ENCODE measurements at regions not wholly inside any gene's neighbourhood (a gene's known extent, or its start where the extent isn't known, plus 50 kb on each side); places are given as distances from the start of the nearest gene placed in this dataset.

- H3K4me2 ChIP-seq (replicated peaks; ENCODE audit: extremely low read depth, low read length, poor library complexity, severe bottlenecking) = no peak overlapping the region
- no peaks in the 10 kb centered on the region for H3K27me3 ChIP-seq (ENCODE audit: control insufficient read depth in 2 of 2, insufficient read depth in 2 of 2, low read length in 2 of 2)
- H3K9me3 Mint-ChIP-seq = peaks cover 0 to 7% (median under 1%) of the 10 kb centered on the region in 7 donors
- H3K27ac ChIP-seq (ENCODE audit: low read depth in 1 of 2, low read length in 2 of 2) = no peak overlapping the region
- H2AFZ ChIP-seq (ENCODE audit: insufficient read depth, low read depth, low read length, poor library complexity, severe bottlenecking) = no peak overlapping the region
- H3K79me2 ChIP-seq (ENCODE audit: insufficient read depth, low read length) = no peaks in the 10 kb centered on the region
- DNase-seq = no peak
- no peaks in the 10 kb centered on the region for H3K9me3 ChIP-seq (replicated peaks in 1 of 2; ENCODE audit: control insufficient read depth in 1 of 2, insufficient read depth in 1 of 2, low read length in 2 of 2)
- no peak for TF ChIP-seq CTCF (IDR thresholded peaks at IDR 0.05)
- no peak overlapping the region for H3K4me3 Mint-ChIP-seq
- intact Hi-C loops (cut with micrococcal nuclease) = no loop called here
- H3K4me3 ChIP-seq (replicated peaks in 1 of 3; ENCODE audit: low read depth in 2 of 3, low read length in 3 of 3) = no peak overlapping the region
- no peaks in the 10 kb centered on the region for H3K36me3 ChIP-seq (replicated peaks in 1 of 2; ENCODE audit: control insufficient read depth in 1 of 2, insufficient read depth in 2 of 2, low read length in 2 of 2)
- 100% methylated on average over 1 of the region's 1 CpG for WGBS (ENCODE audit: insufficient coverage)
- no peaks in the 10 kb centered on the region for H3K4me1 ChIP-seq (ENCODE audit: control insufficient read depth in 1 of 2, insufficient read depth in 2 of 2, low read length in 2 of 2)
- H3K9ac ChIP-seq (ENCODE audit: insufficient read depth, low read length, poor library complexity, severe bottlenecking) = no peak overlapping the region
- peaks cover 1 to 4% (median 3%) of the 10 kb centered on the region in 3 donors for H3K27me3 Mint-ChIP-seq (ENCODE audit: low read depth in 3 of 3)
- H3K4me1 Mint-ChIP-seq = no peaks in the 10 kb centered on the region
- H3K36me3 Mint-ChIP-seq = no peaks in the 10 kb centered on the region
- H4K20me1 ChIP-seq (ENCODE audit: insufficient read depth, low read length) = no peaks in the 10 kb centered on the region
- H3K27ac Mint-ChIP-seq = no peak overlapping the region
These were observed 336.5 kb downstream of the RPS6KC1 start for GRCh38 chr1:213387380-213388015.

- no peaks in the 10 kb centered on the region for H3K36me3 Mint-ChIP-seq
These were observed 337.2 kb downstream of the RPS6KC1 start for GRCh38 chr1:213388199-213388598.

More at GRCh38 chr1:213388199-213388598, 337.2 kb downstream of the RPS6KC1 start:
- no peak overlapping the region for H2AFZ ChIP-seq (ENCODE audit: insufficient read depth, low read depth, low read length, poor library complexity, severe bottlenecking)
- H3K4me3 ChIP-seq (replicated peaks in 1 of 3; ENCODE audit: low read depth in 2 of 3, low read length in 3 of 3) = no peak overlapping the region
- H3K36me3 ChIP-seq (replicated peaks in 1 of 2; ENCODE audit: control insufficient read depth in 1 of 2, insufficient read depth in 2 of 2, low read length in 2 of 2) = no peaks in the 10 kb centered on the region
- H3K4me3 Mint-ChIP-seq = no peak overlapping the region
- no peak overlapping the region for H3K27ac ChIP-seq (ENCODE audit: low read depth in 1 of 2, low read length in 2 of 2)
- no peaks in the 10 kb centered on the region for H3K79me2 ChIP-seq (ENCODE audit: insufficient read depth, low read length)
- peaks cover 1 to 4% (median 1%) of the 10 kb centered on the region in 3 donors for H3K27me3 Mint-ChIP-seq (ENCODE audit: low read depth in 3 of 3)
- no peak for DNase-seq
- H4K20me1 ChIP-seq (ENCODE audit: insufficient read depth, low read length) = no peaks in the 10 kb centered on the region
- H3K9me3 Mint-ChIP-seq = peaks cover 0 to 6% (median 0%) of the 10 kb centered on the region in 7 donors
- 93% methylated on average over 4 of the region's 7 CpGs for WGBS (ENCODE audit: insufficient coverage)
- no peak overlapping the region for H3K4me2 ChIP-seq (replicated peaks; ENCODE audit: extremely low read depth, low read length, poor library complexity, severe bottlenecking)
- H3K4me1 Mint-ChIP-seq = no peaks in the 10 kb centered on the region
- no peak for TF ChIP-seq CTCF (IDR thresholded peaks at IDR 0.05)
- no peak overlapping the region for H3K27ac Mint-ChIP-seq
- intact Hi-C loops (cut with micrococcal nuclease) = no loop called here
- no peaks in the 10 kb centered on the region for H3K4me1 ChIP-seq (ENCODE audit: control insufficient read depth in 1 of 2, insufficient read depth in 2 of 2, low read length in 2 of 2)
- no peaks in the 10 kb centered on the region for H3K9me3 ChIP-seq (replicated peaks in 1 of 2; ENCODE audit: control insufficient read depth in 1 of 2, insufficient read depth in 1 of 2, low read length in 2 of 2)
- no peaks in the 10 kb centered on the region for H3K27me3 ChIP-seq (ENCODE audit: control insufficient read depth in 2 of 2, insufficient read depth in 2 of 2, low read length in 2 of 2)
- H3K9ac ChIP-seq (ENCODE audit: insufficient read depth, low read length, poor library complexity, severe bottlenecking) = no peak overlapping the region
